K562 (cell line): ENCODE measurements at regions not wholly inside any gene's neighbourhood (a gene's known extent, or its start where the extent isn't known, plus 50 kb on each side); places are given as distances from the start of the nearest gene placed in this dataset.

Source experiments
- ATAC-seq: fragments of 200-7000 bp; cut with Tn5 transposase; 3 replicates; pipeline ENCODE4 v1.9.1; 2020; ENCODE audit warnings: moderate library complexity
- BruUV-seq: library from RNA; stranded (reverse); fragments of 400-500 nt; replicated peaks from 2 replicates; lab custom pipeline; 2021; lab: Mats Ljungman, UMichigan
- CTCF ChIA-PET: fragments of 300-600 bp; formaldehyde crosslinking; extraction: SDS; loops from one replicate; lab custom pipeline; 2021; ENCODE audit warnings: low intra/inter-chr PET ratio; lab: Yijun Ruan, JAX
- POLR2A ChIA-PET: fragments of 300-600, 350-650 bp; sonication (Branson Sonifier 250); formaldehyde crosslinking; extraction: SDS; loops from one replicate; lab custom pipeline; 2021; ENCODE audit warnings: antibody characterized with exemption, inconsistent platforms; lab: Yijun Ruan, JAX
- DNase-seq, 4 experiments: peaks; one replicate each; pipeline versions ENCODE4 v3.0.0 to v3.0.0-alpha.2; 2011 to 2018; ENCODE audit warnings: low spot score in 3 of 4, mixed read lengths in 3 of 4; ENCODE audit errors: extremely low read depth in 1 of 4
- FAIRE-seq: peaks from 2 replicates; lab custom pipeline; 2011; peaks lifted over from hg19 to GRCh38; lab: Jason Lieb, UNC
- H2AFZ ChIP-seq: 2 replicates; pipeline ENCODE4 v1.6.0; 2011; ENCODE audit warnings: low read depth, low read length, control low read depth, inconsistent platforms
- H3K27ac ChIP-seq: fragments of 200-600 bp; 3 replicates; pipeline ENCODE4 v1.8.0; 2011; ENCODE audit warnings: low read depth, mild to moderate bottlenecking, control low read depth, inconsistent platforms, low read length, moderate library complexity, mixed read lengths; ENCODE audit errors: extremely low read depth
- H3K27me3 ChIP-seq, 2 experiments: fragments of 300-600 bp in 1 of 2; 2 replicates in 1 of 2; 3 replicates in 1 of 2; pipeline versions ENCODE4 v1.6.0 to v1.8.0; 2011; ENCODE audit warnings: inconsistent platforms in 2 of 2, low read length in 2 of 2, mild to moderate bottlenecking in 1 of 2, mixed read lengths in 1 of 2, moderate library complexity in 1 of 2; ENCODE audit not compliant: control insufficient read depth in 2 of 2, insufficient read depth in 2 of 2
- H3K36me3 ChIP-seq: fragments of 300-600 bp; 3 replicates; pipeline ENCODE4 v1.8.0; 2011; ENCODE audit warnings: mild to moderate bottlenecking, low read length, inconsistent platforms; ENCODE audit not compliant: control insufficient read depth, insufficient read depth
- H3K4me1 ChIP-seq, 2 experiments: fragments of 200-600 bp in 1 of 2; replicated peaks in 1 of 2; 2 replicates in 1 of 2; 3 replicates in 1 of 2; pipeline versions ENCODE4 v1.5.1 to v1.8.0; 2011; ENCODE audit warnings: inconsistent platforms in 2 of 2, low read length in 2 of 2, mild to moderate bottlenecking in 1 of 2, mixed read lengths in 1 of 2, moderate library complexity in 1 of 2; ENCODE audit not compliant: control insufficient read depth in 2 of 2, insufficient read depth in 2 of 2
- H3K4me2 ChIP-seq: 2 replicates; pipeline ENCODE4 v1.6.1; 2011; ENCODE audit warnings: low read length, control low read depth, inconsistent platforms, mixed read lengths; ENCODE audit not compliant: insufficient read depth
- H3K4me3 ChIP-seq: fragments of 200-600 bp; sonication (generic), shearing (Covaris generic); 2 replicates; pipeline ENCODE4 v1.5.1; 2016; ENCODE audit warnings: control low read depth, inconsistent platforms
- H3K79me2 ChIP-seq: fragments of 200-600 bp; 3 replicates; pipeline ENCODE4 v1.8.0; 2011; ENCODE audit warnings: low read length, inconsistent platforms; ENCODE audit not compliant: control insufficient read depth, insufficient read depth
- H3K9ac ChIP-seq, 2 experiments: 2 replicates each; pipeline versions ENCODE4 v1.6.0 to v1.6.1; 2011; ENCODE audit warnings: low read depth in 2 of 2, low read length in 2 of 2, control low read depth in 1 of 2, inconsistent platforms in 1 of 2, mild to moderate bottlenecking in 1 of 2, mixed read lengths in 1 of 2; ENCODE audit not compliant: insufficient read depth in 1 of 2
- H3K9me1 ChIP-seq: one replicate; pipeline ENCODE4 v1.6.0; 2011; ENCODE audit warnings: inconsistent platforms, mild to moderate bottlenecking, low read length, moderate library complexity; ENCODE audit not compliant: control insufficient read depth, insufficient read depth
- H3K9me3 ChIP-seq: replicated peaks from 2 replicates; pipeline ENCODE4 v1.5.1; 2011; ENCODE audit warnings: low read depth, low read length, inconsistent platforms; ENCODE audit not compliant: control insufficient read depth, insufficient read depth
- H4K20me1 ChIP-seq: replicated peaks from 2 replicates; pipeline ENCODE4 v1.6.1; 2011; ENCODE audit warnings: low read length, inconsistent platforms, mixed read lengths; ENCODE audit not compliant: control insufficient read depth, insufficient read depth
- CCAR2 ChIP-seq: fragments of 200-400 bp; formaldehyde crosslinking; IDR thresholded peaks from 2 replicates; pipeline ENCODE4 v1.6.1; 2017; ENCODE audit warnings: mild to moderate bottlenecking, low read depth, low read length
- ESRRB ChIP-seq: fragments of 250-450 bp; sonication (Bioruptor Pico); IDR thresholded peaks from 2 replicates; pipeline ENCODE4 v1.5.0; 2020; ENCODE audit warnings: mild to moderate bottlenecking, moderate library complexity, borderline replicate concordance
- EZH2 ChIP-seq: IDR thresholded peaks from 2 replicates; pipeline ENCODE4 v1.6.1; 2012; ENCODE audit warnings: low read depth, mild to moderate bottlenecking, inconsistent platforms, low read length, borderline replicate concordance
- FOXA1 ChIP-seq: fragments of 450-650 bp; IDR thresholded peaks from 2 replicates; pipeline ENCODE4 v1.6.1; 2016; ENCODE audit warnings: mild to moderate bottlenecking, borderline replicate concordance
- HDAC6 ChIP-seq: IDR thresholded peaks from 2 replicates; pipeline ENCODE4 v1.6.1; 2012; ENCODE audit warnings: low read depth, mild to moderate bottlenecking, control low read depth, inconsistent platforms, low read length, moderate library complexity
- KAT7 ChIP-seq: sonication (generic); formaldehyde crosslinking; IDR thresholded peaks from 2 replicates; pipeline ENCODE4 v1.8.0; 2022; ENCODE audit warnings: missing genetic modification reagents, mild to moderate bottlenecking, borderline replicate concordance
- RBM14 ChIP-seq: fragments of 200-400 bp; formaldehyde crosslinking; IDR thresholded peaks from 2 replicates; pipeline ENCODE4 v1.6.1; 2018; ENCODE audit warnings: low read depth, mild to moderate bottlenecking, low read length, moderate library complexity, borderline replicate concordance; ENCODE audit not compliant: insufficient read depth
- SRSF9 ChIP-seq: fragments of 200-400 bp; formaldehyde crosslinking; IDR thresholded peaks from 2 replicates; pipeline ENCODE4 v1.6.1; 2017; ENCODE audit warnings: low read depth, low read length, borderline replicate concordance
- TEAD1 ChIP-seq, 2 experiments: fragments of 450-650 bp in 1 of 2; sonication (generic) in 1 of 2; formaldehyde crosslinking; IDR thresholded peaks; 2 replicates each; pipeline versions ENCODE4 v1.4.0 to v1.8.0; 2020 to 2022; ENCODE audit warnings: mild to moderate bottlenecking in 2 of 2, missing genetic modification reagents in 1 of 2
- YBX1 ChIP-seq: fragments of 450-650 bp; IDR thresholded peaks from 2 replicates; pipeline ENCODE4 v1.7.1; 2016; ENCODE audit warnings: mild to moderate bottlenecking
- ZNF12 ChIP-seq: sonication (generic); formaldehyde crosslinking; IDR thresholded peaks from 2 replicates; pipeline ENCODE4 v1.4.0; 2020; ENCODE audit warnings: mild to moderate bottlenecking, missing genetic modification reagents
- WGBS: fragments of 100-300 bp; shearing (Covaris generic); methylation state at CpG from one replicate; pipeline ENCODE4 v1.1.6; 2016; ENCODE audit warnings: low coverage, mixed read lengths; ENCODE audit not compliant: insufficient coverage; ENCODE audit errors: missing lambda C conversion rate; 5-methylcytosine and 5-hydroxymethylcytosine counted together
- in situ Hi-C: fragments of 300-500 bp; cut with MboI; formaldehyde crosslinking; loops from 4 replicates; pipeline ENCODE4 v1.15.0; 2018; ENCODE audit warnings: inconsistent platforms, mixed read lengths
- intact Hi-C: fragments of 100-400 bp; cut with micrococcal nuclease; formaldehyde crosslinking; loops from 2 replicates; pipeline ENCODE4 v1.14.2; 2022
- TF ChIP-seq, protein P1 (sequence below): fragments of 450-650 bp; IDR thresholded peaks from 2 replicates; pipeline ENCODE4 v1.6.1; 2014; ENCODE audit warnings: low read depth, mild to moderate bottlenecking, moderate library complexity, borderline replicate concordance
- TF ChIP-seq, protein P2 (sequence below): fragments of 450-650 bp; conservative IDR thresholded peaks from 2 replicates; pipeline ENCODE4 v1.6.1; 2016; ENCODE audit warnings: missing genetic modification characterization, low read depth, mild to moderate bottlenecking, missing compliant biosample characterization, moderate library complexity
- TF ChIP-seq, protein P3 (sequence below): fragments of 450-650 bp; IDR thresholded peaks from 2 replicates; pipeline ENCODE4 v1.6.1; 2017; ENCODE audit warnings: antibody characterized with exemption, mild to moderate bottlenecking

GRCh38 chr9:26639761-26640160 is 252.8 kb downstream of the CAAP1 start:
- intact Hi-C loops = no loop called here
- no peak overlapping the region for H3K4me3 ChIP-seq
- POLR2A ChIA-PET = no interaction called here
- no peak overlapping the region for H3K9ac ChIP-seq
- H3K36me3 ChIP-seq = no peaks in the 10 kb centered on the region
- CTCF ChIA-PET = no interaction called here
- H3K79me2 ChIP-seq = no peaks in the 10 kb centered on the region
- no peaks in the 10 kb centered on the region for H3K9me1 ChIP-seq
- no peaks in the 10 kb centered on the region for H3K27me3 ChIP-seq
- 17% methylated on average over 1 of the region's 1 CpG for WGBS
- H3K27ac ChIP-seq = no peak overlapping the region
- ATAC-seq (no peak), FAIRE-seq (no peak), DNase-seq (no peak)
- in situ Hi-C loops = no loop called here
- BruUV-seq = no TSS peak
- no peaks in the 10 kb centered on the region for H3K4me1 ChIP-seq
- no peaks in the 10 kb centered on the region for H3K9me3 ChIP-seq
- H4K20me1 ChIP-seq = no peaks in the 10 kb centered on the region
- no peak for TF ChIP-seq ESRRB (CRISPR knock-in tag)
- no peak for TF ChIP-seq SRSF9
- no peak for TF ChIP-seq ZNF12 (CRISPR knock-in tag)
- TF ChIP-seq FOXA1 = no peak
- TF ChIP-seq, protein P1, sequence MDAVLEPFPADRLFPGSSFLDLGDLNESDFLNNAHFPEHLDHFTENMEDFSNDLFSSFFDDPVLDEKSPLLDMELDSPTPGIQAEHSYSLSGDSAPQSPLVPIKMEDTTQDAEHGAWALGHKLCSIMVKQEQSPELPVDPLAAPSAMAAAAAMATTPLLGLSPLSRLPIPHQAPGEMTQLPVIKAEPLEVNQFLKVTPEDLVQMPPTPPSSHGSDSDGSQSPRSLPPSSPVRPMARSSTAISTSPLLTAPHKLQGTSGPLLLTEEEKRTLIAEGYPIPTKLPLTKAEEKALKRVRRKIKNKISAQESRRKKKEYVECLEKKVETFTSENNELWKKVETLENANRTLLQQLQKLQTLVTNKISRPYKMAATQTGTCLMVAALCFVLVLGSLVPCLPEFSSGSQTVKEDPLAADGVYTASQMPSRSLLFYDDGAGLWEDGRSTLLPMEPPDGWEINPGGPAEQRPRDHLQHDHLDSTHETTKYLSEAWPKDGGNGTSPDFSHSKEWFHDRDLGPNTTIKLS = no peak
- TF ChIP-seq, protein P2, sequence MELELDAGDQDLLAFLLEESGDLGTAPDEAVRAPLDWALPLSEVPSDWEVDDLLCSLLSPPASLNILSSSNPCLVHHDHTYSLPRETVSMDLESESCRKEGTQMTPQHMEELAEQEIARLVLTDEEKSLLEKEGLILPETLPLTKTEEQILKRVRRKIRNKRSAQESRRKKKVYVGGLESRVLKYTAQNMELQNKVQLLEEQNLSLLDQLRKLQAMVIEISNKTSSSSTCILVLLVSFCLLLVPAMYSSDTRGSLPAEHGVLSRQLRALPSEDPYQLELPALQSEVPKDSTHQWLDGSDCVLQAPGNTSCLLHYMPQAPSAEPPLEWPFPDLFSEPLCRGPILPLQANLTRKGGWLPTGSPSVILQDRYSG (tag) = no peak
- no peak for TF ChIP-seq KAT7 (CRISPR knock-in tag)
- TF ChIP-seq YBX1 = no peak
- no peak for TF ChIP-seq HDAC6
- TF ChIP-seq RBM14 = no peak
- no peak for TF ChIP-seq CCAR2
- TF ChIP-seq TEAD1 (CRISPR knock-in tag; IDR thresholded peaks at IDR 0.05) = no peak
- TF ChIP-seq EZH2 = no peak
- TF ChIP-seq, protein P3, sequence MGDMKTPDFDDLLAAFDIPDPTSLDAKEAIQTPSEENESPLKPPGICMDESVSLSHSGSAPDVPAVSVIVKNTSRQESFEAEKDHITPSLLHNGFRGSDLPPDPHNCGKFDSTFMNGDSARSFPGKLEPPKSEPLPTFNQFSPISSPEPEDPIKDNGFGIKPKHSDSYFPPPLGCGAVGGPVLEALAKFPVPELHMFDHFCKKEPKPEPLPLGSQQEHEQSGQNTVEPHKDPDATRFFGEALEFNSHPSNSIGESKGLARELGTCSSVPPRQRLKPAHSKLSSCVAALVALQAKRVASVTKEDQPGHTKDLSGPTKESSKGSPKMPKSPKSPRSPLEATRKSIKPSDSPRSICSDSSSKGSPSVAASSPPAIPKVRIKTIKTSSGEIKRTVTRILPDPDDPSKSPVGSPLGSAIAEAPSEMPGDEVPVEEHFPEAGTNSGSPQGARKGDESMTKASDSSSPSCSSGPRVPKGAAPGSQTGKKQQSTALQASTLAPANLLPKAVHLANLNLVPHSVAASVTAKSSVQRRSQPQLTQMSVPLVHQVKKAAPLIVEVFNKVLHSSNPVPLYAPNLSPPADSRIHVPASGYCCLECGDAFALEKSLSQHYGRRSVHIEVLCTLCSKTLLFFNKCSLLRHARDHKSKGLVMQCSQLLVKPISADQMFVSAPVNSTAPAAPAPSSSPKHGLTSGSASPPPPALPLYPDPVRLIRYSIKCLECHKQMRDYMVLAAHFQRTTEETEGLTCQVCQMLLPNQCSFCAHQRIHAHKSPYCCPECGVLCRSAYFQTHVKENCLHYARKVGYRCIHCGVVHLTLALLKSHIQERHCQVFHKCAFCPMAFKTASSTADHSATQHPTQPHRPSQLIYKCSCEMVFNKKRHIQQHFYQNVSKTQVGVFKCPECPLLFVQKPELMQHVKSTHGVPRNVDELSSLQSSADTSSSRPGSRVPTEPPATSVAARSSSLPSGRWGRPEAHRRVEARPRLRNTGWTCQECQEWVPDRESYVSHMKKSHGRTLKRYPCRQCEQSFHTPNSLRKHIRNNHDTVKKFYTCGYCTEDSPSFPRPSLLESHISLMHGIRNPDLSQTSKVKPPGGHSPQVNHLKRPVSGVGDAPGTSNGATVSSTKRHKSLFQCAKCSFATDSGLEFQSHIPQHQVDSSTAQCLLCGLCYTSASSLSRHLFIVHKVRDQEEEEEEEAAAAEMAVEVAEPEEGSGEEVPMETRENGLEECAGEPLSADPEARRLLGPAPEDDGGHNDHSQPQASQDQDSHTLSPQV = no peak
- no peak overlapping the region for H3K4me2 ChIP-seq
- no peak overlapping the region for H2AFZ ChIP-seq
